ENCODE measurements at regions not wholly inside any gene's neighbourhood (a gene's known extent, or its start where the extent isn't known, plus 50 kb on each side); places are given as distances from the start of the nearest gene placed in this dataset.

DNA sequence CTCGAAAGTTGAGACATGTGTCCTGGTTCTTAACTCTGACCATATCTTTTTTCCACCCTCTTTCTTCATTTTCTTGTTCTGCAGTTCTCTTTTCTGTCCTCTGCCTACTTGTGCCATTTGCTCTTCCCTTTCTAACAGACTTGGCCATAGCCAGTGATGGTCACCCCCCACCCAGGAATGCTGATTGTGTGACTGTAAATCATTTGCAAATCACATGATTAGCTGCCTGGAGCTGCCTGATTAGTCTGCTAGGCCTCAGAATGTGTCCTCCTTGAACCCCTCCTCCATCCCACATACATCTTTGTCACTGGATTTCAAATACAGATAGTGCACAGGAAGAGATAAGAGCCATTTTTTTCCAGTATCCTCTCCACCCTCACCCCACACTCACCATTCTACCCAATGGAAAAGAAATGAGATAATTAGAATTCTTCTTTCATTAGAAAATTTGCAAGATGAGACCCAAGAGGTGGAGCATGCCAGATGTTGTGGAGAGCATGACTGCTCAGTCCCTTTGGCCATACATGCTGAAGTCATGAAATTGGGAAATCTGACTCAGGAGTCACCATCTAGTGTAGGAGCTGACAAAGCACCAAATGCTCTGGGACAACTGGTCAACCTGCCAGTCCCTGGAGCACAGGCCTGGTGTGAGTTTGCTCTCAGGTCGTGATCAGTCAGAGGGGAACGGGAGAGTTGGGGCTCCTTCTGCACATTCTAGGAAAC, 538.2 kb downstream of the CCDC171 start:
- DNase-seq (ENCODE audit: low read depth, low spot score): no peak
- H3K4me3 ChIP-seq (ENCODE audit: low read length): no peak overlapping the region

DNA sequence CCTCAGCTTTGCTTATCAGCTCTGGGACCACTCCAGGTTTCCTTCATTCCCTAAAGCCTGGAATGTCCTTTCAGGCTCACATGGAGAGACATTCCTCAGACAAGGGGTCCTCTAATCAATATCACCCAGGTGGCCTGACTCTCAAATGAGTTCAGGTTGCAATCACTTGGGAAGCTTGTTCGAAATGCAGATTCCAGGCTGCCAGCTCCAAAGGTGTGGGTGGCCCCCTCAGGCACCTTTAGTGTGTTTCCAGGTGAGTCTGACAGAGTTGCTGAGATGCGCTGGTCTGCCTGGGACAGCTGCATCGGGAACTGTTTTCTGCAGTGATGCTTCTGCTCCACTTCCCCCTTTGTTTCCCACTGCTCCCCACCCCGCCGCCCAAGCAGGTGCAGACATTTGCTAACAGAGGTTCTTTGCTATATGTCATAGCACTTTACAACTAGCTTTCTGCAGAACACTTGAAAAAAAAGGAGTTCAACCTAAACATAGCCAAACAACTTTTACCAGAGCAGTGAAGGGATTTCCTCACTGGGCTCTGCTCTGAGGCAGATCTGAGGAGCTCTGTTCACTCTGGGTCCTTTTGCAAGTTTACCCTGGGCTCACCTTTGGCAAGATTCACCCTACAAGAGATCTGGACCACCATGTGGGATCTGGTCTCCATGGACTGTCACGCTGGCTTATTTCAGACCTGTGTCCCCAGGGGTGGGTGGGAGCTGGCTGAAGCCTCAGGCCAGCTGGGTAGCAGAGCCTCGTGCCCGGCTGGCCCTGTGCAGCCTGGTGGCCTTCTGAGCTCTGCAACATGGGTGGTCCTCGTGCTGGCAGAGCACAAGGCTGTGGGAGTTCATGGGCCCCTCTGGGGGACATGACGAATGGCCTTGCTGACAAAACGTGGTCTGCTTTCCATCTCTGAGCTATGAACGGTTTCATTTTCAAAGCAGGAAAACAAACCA, 539.6 kb downstream of the CCDC171 start:
- H3K4me3 ChIP-seq (ENCODE audit: low read length): no peak overlapping the region
- no peak for DNase-seq (ENCODE audit: low read depth, low spot score)

- DNase-seq (ENCODE audit: low read depth, low spot score): no peak
- no peak overlapping the region for H3K4me3 ChIP-seq (ENCODE audit: low read length)
Observed at GRCh38 chr9:16098306-16098705, 545.5 kb downstream of the CCDC171 start.

GRCh38 chr9:16099732-16100536, 547.1 kb downstream of the CCDC171 start:
- DNase-seq (ENCODE audit: low read depth, low spot score): no peak

GRCh38 chr9:16100537-16101091, 547.8 kb downstream of the CCDC171 start:
- peak; percentile 35 for DNase-seq (ENCODE audit: low read depth, low spot score)
- H3K4me3 ChIP-seq (ENCODE audit: low read length): no peak overlapping the region

More at GRCh38 chr9:16099732-16100536, 547.1 kb downstream of the CCDC171 start:
- H3K4me3 ChIP-seq (ENCODE audit: low read length): no peak overlapping the region

DNA sequence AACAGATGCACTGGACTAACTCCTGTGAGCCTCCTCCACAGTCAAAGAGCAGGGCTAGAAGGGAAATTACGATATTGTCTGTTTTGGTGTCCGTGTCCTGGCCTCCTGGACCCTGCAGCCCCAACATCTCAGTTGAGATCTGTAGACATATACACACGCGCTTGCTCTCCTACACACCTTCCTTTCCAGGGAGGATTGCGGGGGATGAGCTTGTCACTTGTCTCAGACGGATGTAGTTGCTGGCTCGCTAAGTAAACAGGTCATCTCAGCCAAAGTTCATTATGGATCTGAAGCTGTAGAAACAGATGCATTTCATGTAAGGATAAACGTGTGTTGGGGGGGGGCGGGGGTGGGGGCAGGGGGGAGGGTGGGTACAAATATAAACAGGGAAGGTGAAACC, 549.3 kb downstream of the CCDC171 start:
- no peak for DNase-seq (ENCODE audit: low read depth, low spot score)

GRCh38 chr9:16103620-16104397, 551.0 kb downstream of the CCDC171 start:
- DNase-seq (ENCODE audit: low read depth, low spot score): no peak
- H3K4me3 ChIP-seq (ENCODE audit: low read length): no peak overlapping the region

More for the DNA sequence above, 549.3 kb downstream of the CCDC171 start:
- H3K4me3 ChIP-seq (ENCODE audit: low read length): no peak overlapping the region

GRCh38 chr9:16105168-16106020, 552.6 kb downstream of the CCDC171 start:
- H3K4me3 ChIP-seq (ENCODE audit: low read length): no peak overlapping the region
- no peak for DNase-seq (ENCODE audit: low read depth, low spot score)

GRCh38 chr9:16106021-16106571, 553.3 kb downstream of the CCDC171 start:
- no peak overlapping the region for H3K4me3 ChIP-seq (ENCODE audit: low read length)

GRCh38 chr9:16112116-16112515, 559.3 kb downstream of the CCDC171 start:
- no peak for DNase-seq (ENCODE audit: low read depth, low spot score)
- no peak overlapping the region for H3K4me3 ChIP-seq (ENCODE audit: low read length)

More at GRCh38 chr9:16106021-16106571, 553.3 kb downstream of the CCDC171 start:
- DNase-seq (ENCODE audit: low read depth, low spot score): no peak

- no peak for DNase-seq (ENCODE audit: low read depth, low spot score)
- H3K4me3 ChIP-seq (ENCODE audit: low read length): no peak overlapping the region
Observed at GRCh38 chr9:16115994-16116393, 563.2 kb downstream of the CCDC171 start.

DNA sequence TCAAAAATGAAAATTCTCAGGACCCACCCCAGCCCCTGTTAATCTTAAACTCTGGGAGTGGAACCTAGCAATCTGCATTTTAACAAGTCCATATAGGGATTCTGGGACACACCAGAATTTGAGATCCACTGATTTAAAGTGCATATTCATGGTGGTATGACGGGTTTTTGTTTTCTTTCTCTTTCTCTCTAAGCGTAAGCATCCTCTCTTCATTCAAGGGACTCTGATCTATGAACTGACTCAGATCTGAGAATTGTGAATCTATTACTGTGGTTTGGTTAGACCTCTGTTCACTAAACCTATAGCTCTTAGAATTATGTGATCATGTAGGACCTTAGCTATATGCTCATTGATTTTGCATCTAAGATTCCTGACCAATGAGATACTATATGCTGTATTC, 565.2 kb downstream of the CCDC171 start:
- DNase-seq (ENCODE audit: low read depth, low spot score): no peak
- H3K4me3 ChIP-seq (ENCODE audit: low read length): no peak overlapping the region

DNA sequence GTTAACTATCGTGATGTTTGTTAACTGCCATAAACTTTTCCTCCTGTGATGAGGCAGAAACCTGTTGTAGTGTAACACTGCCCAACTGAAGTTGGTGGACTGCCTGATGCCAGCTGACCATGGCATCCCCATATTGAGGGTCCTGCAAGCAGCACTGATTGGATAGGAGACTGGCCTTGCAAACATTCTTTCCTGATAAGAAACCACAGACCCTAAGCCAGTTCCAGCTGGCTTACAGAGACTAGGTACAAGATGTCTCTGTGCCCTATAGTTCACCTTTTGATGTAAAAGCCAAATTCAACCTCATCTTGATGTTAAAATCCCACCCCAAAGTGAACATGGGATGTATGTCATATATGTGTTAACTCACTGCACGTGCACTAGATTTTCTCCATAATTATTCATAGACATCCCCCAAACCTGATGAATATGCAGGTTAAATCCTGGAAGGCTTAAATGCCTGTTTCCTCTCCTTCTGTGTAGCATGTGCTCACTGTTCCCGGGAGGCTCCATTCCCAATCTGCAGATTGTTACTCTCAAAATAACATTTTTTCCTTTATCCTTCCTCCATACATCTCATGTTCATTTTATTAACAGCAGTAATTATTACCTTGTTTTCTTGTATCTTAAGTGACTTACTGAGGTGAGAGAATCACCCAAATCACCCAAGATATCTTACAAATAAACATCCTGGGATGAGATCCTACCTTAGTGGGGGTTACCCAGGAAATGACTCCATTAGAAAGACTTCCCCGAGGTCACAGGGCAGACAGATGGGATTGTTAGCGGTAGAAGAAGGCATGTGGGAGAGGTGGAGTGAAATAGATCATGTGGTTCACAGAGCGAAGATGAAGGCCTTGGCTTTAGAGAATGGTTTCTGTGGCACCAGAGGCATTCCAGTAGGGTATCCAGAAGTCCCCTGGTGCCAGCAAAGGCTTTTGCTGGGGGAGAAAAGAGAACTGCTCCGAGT, 566.7 kb downstream of the CCDC171 start:
- DNase-seq (ENCODE audit: low read depth, low spot score): no peak
- no peak overlapping the region for H3K4me3 ChIP-seq (ENCODE audit: low read length)

- DNase-seq (ENCODE audit: low read depth, low spot score): no peak
Observed at GRCh38 chr9:16120231-16120641, 567.4 kb downstream of the CCDC171 start.

DNA sequence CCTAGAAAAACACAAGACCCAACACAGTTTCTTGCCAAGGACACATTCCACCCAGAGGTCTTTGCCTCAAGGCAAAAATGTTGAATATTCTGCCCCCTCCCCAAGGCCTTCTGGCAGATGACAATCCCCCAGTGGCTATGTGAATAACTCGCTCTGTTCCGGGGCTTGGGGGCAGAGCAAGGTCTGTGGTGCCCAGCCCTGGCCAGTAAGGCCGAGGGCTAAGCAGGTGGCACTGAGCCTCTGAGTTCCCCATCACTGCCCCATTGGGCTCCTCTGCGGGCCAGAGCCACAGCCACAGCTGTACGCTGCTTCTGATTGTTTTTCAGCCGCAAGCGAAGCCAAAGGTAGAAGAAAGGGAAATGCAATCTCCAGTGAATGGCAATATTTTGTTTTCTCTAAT, 567.9 kb downstream of the CCDC171 start:
- H3K4me3 ChIP-seq (ENCODE audit: low read length): no peak overlapping the region
- no peak for DNase-seq (ENCODE audit: low read depth, low spot score)

More at GRCh38 chr9:16120231-16120641, 567.4 kb downstream of the CCDC171 start:
- no peak overlapping the region for H3K4me3 ChIP-seq (ENCODE audit: low read length)

- no peak for DNase-seq (ENCODE audit: low read depth, low spot score)
- no peak overlapping the region for H3K4me3 ChIP-seq (ENCODE audit: low read length)
Observed at GRCh38 chr9:16121168-16121567, 568.3 kb downstream of the CCDC171 start.

Measured in Jurkat, Clone E6-1 (cell line).